HepG2 (cell line): ENCODE measurements at regions not wholly inside any gene's neighbourhood (a gene's known extent, or its start where the extent isn't known, plus 50 kb on each side); places are given as distances from the start of the nearest gene placed in this dataset.

Source experiments
- ATAC-seq: fragments of 200-7000 bp; cut with Tn5 transposase; 3 replicates; pipeline ENCODE4 v1.9.1; 2020; ENCODE audit warnings: mild to moderate bottlenecking, moderate library complexity
- BruUV-seq: library from RNA; stranded (reverse); fragments of 400-500 nt; replicated peaks from 2 replicates; lab custom pipeline; 2021; lab: Mats Ljungman, UMichigan
- CTCF ChIA-PET: fragments of 300-600 bp; formaldehyde crosslinking; extraction: SDS; loops from one replicate; lab custom pipeline; 2021; ENCODE audit warnings: low total read pairs, inconsistent platforms, low intra/inter-chr PET ratio; lab: Yijun Ruan, JAX
- POLR2A ChIA-PET: fragments of 350-600 bp; sonication (Branson Sonifier 250); formaldehyde crosslinking; loops from one replicate; lab custom pipeline; 2020; ENCODE audit warnings: antibody characterized with exemption, inconsistent platforms; lab: Yijun Ruan, JAX
- DNase-seq: peaks from one replicate; pipeline ENCODE4 v3.0.0-alpha.2; 2015; ENCODE audit warnings: low spot score
- FAIRE-seq: peaks from 3 replicates; lab custom pipeline; 2011; peaks lifted over from hg19 to GRCh38; lab: Jason Lieb, UNC
- H2AFZ ChIP-seq: one replicate; pipeline ENCODE4 v1.6.1; 2011; ENCODE audit warnings: low read length, inconsistent platforms
- H3K27ac ChIP-seq: fragments of 300-600 bp; 3 replicates; pipeline ENCODE4 v1.8.0; 2011; ENCODE audit warnings: mixed run types, mild to moderate bottlenecking, mixed read lengths, low read length, inconsistent platforms; ENCODE audit not compliant: insufficient read depth; ENCODE audit errors: extremely low read length
- H3K27me3 ChIP-seq, 2 experiments: fragments of 200-600 bp in 1 of 2; 2 replicates in 1 of 2; 3 replicates in 1 of 2; pipeline versions ENCODE4 v1.6.0 to v1.8.0; 2011; ENCODE audit warnings: low read length in 2 of 2, mild to moderate bottlenecking in 2 of 2, moderate library complexity in 2 of 2, inconsistent platforms in 1 of 2; ENCODE audit not compliant: insufficient read depth in 2 of 2, control insufficient read depth in 1 of 2
- H3K36me3 ChIP-seq, 2 experiments: fragments of 200-600 bp in 1 of 2; replicated peaks in 1 of 2; 2 replicates in 1 of 2; 3 replicates in 1 of 2; pipeline versions ENCODE4 v1.5.1 to v1.8.0; 2011; ENCODE audit warnings: low read length in 2 of 2, inconsistent platforms in 1 of 2; ENCODE audit not compliant: insufficient read depth in 2 of 2, control insufficient read depth in 1 of 2
- H3K4me1 ChIP-seq: 2 replicates; pipeline ENCODE4 v1.5.1; 2012; ENCODE audit warnings: low read length, inconsistent platforms; ENCODE audit not compliant: insufficient read depth
- H3K4me2 ChIP-seq: 2 replicates; pipeline ENCODE4 v1.6.0; 2011; ENCODE audit warnings: low read depth, low read length, inconsistent platforms
- H3K4me3 ChIP-seq, 3 experiments: fragments of 200-600 bp in 1 of 3; sonication (generic), shearing (Covaris generic) in 1 of 3; replicated peaks in 1 of 3; 2 replicates each; pipeline ENCODE4 v1.5.1; 2011 to 2016; ENCODE audit warnings: low read length in 3 of 3, inconsistent platforms in 2 of 3, low read depth in 2 of 3, mild to moderate bottlenecking in 2 of 3, control low read depth in 1 of 3, mixed read lengths in 1 of 3; ENCODE audit not compliant: insufficient read depth in 1 of 3
- H3K79me2 ChIP-seq: one replicate; pipeline ENCODE4 v1.6.1; 2011; ENCODE audit warnings: low read length, inconsistent platforms; ENCODE audit not compliant: insufficient read depth
- H3K9ac ChIP-seq: 2 replicates; pipeline ENCODE4 v1.6.0; 2011; ENCODE audit warnings: mild to moderate bottlenecking, low read depth, low read length, inconsistent platforms; ENCODE audit not compliant: insufficient read depth
- H3K9me3 ChIP-seq: 2 replicates; pipeline ENCODE4 v1.5.1; 2012; ENCODE audit warnings: mild to moderate bottlenecking, low read length
- H4K20me1 ChIP-seq: 2 replicates; pipeline ENCODE4 v1.6.0; 2011; ENCODE audit warnings: inconsistent platforms, mild to moderate bottlenecking, low read length, moderate library complexity; ENCODE audit not compliant: insufficient read depth
- MED13 ChIP-seq: sonication (generic); formaldehyde crosslinking; IDR thresholded peaks from 2 replicates; pipeline ENCODE4 v1.5.0; 2020; ENCODE audit warnings: missing genetic modification reagents
- MIXL1 ChIP-seq: IDR thresholded peaks from 2 replicates; pipeline ENCODE4 v1.6.1; 2016
- NCOA5 ChIP-seq: sonication (generic); formaldehyde crosslinking; IDR thresholded peaks from 2 replicates; pipeline ENCODE4 v1.4.0; 2020; ENCODE audit warnings: missing genetic modification reagents
- PHF8 ChIP-seq: sonication (generic); formaldehyde crosslinking; IDR thresholded peaks from 2 replicates; pipeline ENCODE4 v1.5.0; 2020; ENCODE audit warnings: missing genetic modification reagents
- TCF7L2 ChIP-seq: IDR thresholded peaks from 2 replicates; pipeline ENCODE4 v1.6.1; 2011; ENCODE audit warnings: mild to moderate bottlenecking, low read depth, low read length, moderate library complexity
- TRIM24 ChIP-seq: sonication (generic); formaldehyde crosslinking; IDR thresholded peaks from 2 replicates; pipeline ENCODE4 v1.8.0; 2022; ENCODE audit warnings: mild to moderate bottlenecking, missing genetic modification reagents
- ZNF468 ChIP-seq: sonication (generic); formaldehyde crosslinking; IDR thresholded peaks from 2 replicates; pipeline ENCODE4 v1.8.0; 2022; ENCODE audit warnings: mild to moderate bottlenecking, moderate library complexity, missing genetic modification reagents
- ZSCAN9 ChIP-seq: IDR thresholded peaks from 2 replicates; pipeline ENCODE4 v1.6.1; 2016; ENCODE audit warnings: borderline replicate concordance
- WGBS: methylation state at CpG from one replicate; pipeline ENCODE4 v1.1.6; 2017; ENCODE audit warnings: low lambda C conversion rate; 5-methylcytosine and 5-hydroxymethylcytosine counted together
- in situ Hi-C: cut with HindIII; loops from 2 replicates; pipeline ENCODE4 v1.10.0; 2017; ENCODE audit warnings: low pct_unique_long_range_greater_than_20kb; ENCODE audit not compliant: extremely low pct_ligation_motif_present
- intact Hi-C: fragments of 100-400 bp; cut with micrococcal nuclease; formaldehyde crosslinking; loops from one replicate; pipeline ENCODE4 v1.10.0; 2022; ENCODE audit not compliant: unreplicated experiment
- TF ChIP-seq, protein P1 (sequence below): conservative IDR thresholded peaks from 2 replicates; pipeline ENCODE4 v1.6.1; 2018; ENCODE audit warnings: missing genetic modification reagents
- TF ChIP-seq, protein P2 (sequence below): sonication (generic); formaldehyde crosslinking; IDR thresholded peaks from 2 replicates; pipeline ENCODE4 v1.5.1; 2020; ENCODE audit warnings: missing genetic modification reagents, mild to moderate bottlenecking, borderline replicate concordance
- TF ChIP-seq, protein P3 (sequence below): sonication (generic); formaldehyde crosslinking; IDR thresholded peaks from 2 replicates; pipeline ENCODE4 v1.5.0; 2020; ENCODE audit warnings: mild to moderate bottlenecking, missing genetic modification reagents
- TF ChIP-seq, protein P4 (sequence below): sonication (generic); formaldehyde crosslinking; IDR thresholded peaks from 2 replicates; pipeline ENCODE4 v1.5.0; 2020; ENCODE audit warnings: missing genetic modification reagents
- TF ChIP-seq, protein P5 (sequence below): sonication (generic); formaldehyde crosslinking; IDR thresholded peaks from 2 replicates; pipeline ENCODE4 v1.8.0; 2022; ENCODE audit warnings: missing genetic modification reagents, mild to moderate bottlenecking, moderate library complexity, borderline replicate concordance
- TF ChIP-seq, protein P6 (sequence below): IDR thresholded peaks from 2 replicates; pipeline ENCODE4 v1.6.1; 2016

DNA sequence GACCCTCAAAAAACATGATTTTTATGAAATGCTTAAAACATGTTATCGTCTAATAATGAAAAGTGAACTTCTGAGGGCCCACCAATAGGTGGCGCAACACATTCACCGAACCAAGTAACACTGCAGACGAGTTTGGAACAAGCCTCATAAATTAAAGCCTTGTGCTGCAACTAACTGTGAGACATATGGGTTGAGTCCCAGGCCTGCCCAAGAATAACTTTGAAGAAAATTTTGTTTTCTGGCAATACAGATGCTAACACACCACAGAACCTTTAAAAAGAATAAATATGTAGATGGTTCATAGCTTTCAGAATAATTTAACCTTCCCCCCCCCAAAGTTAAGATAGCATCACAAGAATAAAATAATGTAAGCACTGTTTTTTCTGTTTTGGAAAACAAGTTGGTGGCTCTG is 285.9 kb downstream of the RNF144A start (continued):
- no peak for TF ChIP-seq PHF8 (CRISPR knock-in tag)
- TF ChIP-seq, protein P1, sequence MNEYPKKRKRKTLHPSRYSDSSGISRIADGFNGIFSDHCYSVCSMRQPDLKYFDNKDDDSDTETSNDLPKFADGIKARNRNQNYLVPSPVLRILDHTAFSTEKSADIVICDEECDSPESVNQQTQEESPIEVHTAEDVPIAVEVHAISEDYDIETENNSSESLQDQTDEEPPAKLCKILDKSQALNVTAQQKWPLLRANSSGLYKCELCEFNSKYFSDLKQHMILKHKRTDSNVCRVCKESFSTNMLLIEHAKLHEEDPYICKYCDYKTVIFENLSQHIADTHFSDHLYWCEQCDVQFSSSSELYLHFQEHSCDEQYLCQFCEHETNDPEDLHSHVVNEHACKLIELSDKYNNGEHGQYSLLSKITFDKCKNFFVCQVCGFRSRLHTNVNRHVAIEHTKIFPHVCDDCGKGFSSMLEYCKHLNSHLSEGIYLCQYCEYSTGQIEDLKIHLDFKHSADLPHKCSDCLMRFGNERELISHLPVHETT, result 0 out of 2 replicates have a peak, but pooled peaks have one; percentile 38
- 0 out of 2 replicates have a peak, but pooled peaks have one; percentile 17 for TF ChIP-seq MIXL1 (CRISPR knock-in tag)
- TF ChIP-seq, protein P2, sequence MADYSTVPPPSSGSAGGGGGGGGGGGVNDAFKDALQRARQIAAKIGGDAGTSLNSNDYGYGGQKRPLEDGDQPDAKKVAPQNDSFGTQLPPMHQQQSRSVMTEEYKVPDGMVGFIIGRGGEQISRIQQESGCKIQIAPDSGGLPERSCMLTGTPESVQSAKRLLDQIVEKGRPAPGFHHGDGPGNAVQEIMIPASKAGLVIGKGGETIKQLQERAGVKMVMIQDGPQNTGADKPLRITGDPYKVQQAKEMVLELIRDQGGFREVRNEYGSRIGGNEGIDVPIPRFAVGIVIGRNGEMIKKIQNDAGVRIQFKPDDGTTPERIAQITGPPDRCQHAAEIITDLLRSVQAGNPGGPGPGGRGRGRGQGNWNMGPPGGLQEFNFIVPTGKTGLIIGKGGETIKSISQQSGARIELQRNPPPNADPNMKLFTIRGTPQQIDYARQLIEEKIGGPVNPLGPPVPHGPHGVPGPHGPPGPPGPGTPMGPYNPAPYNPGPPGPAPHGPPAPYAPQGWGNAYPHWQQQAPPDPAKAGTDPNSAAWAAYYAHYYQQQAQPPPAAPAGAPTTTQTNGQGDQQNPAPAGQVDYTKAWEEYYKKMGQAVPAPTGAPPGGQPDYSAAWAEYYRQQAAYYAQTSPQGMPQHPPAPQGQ (CRISPR knock-in tag), result no peak
- peak; percentile 48; the same call in 1 of the 2 replicates for TF ChIP-seq ZSCAN9 (CRISPR knock-in tag)
- TF ChIP-seq, all 625 proteins: peak for 9

DNA sequence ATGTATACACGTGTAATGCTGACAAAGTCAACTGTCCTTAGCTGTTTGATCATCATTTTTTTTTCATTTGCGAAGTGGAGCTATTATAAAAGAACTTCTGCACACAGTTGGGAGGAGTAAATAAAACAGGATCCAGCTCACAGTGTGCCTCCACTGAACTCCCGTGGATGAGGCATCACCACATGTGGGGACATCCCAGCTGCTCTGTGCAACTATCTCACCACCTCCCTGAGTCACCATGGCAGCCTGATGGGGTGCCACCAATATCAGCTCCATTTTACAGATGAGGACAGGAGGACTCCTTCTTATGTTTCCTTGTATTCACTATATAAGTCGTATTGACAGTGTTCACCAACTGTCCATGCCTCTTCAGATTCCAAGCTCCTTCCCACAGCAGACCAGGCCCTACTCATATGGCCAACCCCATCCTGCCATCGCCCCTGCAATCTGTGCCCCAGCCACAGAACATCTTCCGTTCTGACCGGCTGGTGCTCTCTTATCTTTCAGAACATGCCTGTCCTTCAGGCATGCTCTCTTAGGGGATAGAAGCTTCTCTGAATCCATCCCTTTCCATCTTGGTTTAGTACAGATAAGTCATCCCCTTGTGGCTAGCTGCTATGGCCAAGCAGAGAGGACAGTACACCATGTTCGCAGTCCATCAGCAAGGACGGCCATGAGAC is 288.1 kb downstream of the RNF144A start:
- no peak overlapping the region for H3K4me2 ChIP-seq
- WGBS, result 51% methylated on average over 9 of the region's 9 CpGs
- no peaks in the 10 kb centered on the region for H3K36me3 ChIP-seq
- H3K4me1 ChIP-seq, result no peaks in the 10 kb centered on the region
- H2AFZ ChIP-seq, result no peak overlapping the region
- in situ Hi-C loops, result loop anchor here (10.0 kb wide), 1 partner anchor 170 kb away; no protein-coding TSS in a partner anchor
- H3K9ac ChIP-seq, result no peak overlapping the region
- no peaks in the 10 kb centered on the region for H4K20me1 ChIP-seq
- H3K27ac ChIP-seq, result no peak overlapping the region
- FAIRE-seq (no peak), ATAC-seq (no peak), DNase-seq (no peak)
- H3K4me3 ChIP-seq, result no peak overlapping the region
- CTCF ChIA-PET, result no interaction called here
- intact Hi-C loops, result no loop called here
- BruUV-seq, result no TSS peak
- H3K79me2 ChIP-seq, result no peaks in the 10 kb centered on the region
- H3K27me3 ChIP-seq, result no peaks in the 10 kb centered on the region
- H3K9me3 ChIP-seq, result no peaks in the 10 kb centered on the region
- POLR2A ChIA-PET, result no interaction called here
- TF ChIP-seq, protein P3, sequence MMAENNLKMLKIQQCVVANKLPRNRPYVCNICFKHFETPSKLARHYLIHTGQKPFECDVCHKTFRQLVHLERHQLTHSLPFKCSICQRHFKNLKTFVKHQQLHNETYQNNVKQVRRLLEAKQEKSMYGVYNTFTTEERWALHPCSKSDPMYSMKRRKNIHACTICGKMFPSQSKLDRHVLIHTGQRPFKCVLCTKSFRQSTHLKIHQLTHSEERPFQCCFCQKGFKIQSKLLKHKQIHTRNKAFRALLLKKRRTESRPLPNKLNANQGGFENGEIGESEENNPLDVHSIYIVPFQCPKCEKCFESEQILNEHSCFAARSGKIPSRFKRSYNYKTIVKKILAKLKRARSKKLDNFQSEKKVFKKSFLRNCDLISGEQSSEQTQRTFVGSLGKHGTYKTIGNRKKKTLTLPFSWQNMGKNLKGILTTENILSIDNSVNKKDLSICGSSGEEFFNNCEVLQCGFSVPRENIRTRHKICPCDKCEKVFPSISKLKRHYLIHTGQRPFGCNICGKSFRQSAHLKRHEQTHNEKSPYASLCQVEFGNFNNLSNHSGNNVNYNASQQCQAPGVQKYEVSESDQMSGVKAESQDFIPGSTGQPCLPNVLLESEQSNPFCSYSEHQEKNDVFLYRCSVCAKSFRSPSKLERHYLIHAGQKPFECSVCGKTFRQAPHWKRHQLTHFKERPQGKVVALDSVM (CRISPR knock-in tag), result no peak
- TF ChIP-seq MED13 (CRISPR knock-in tag), result no peak
- TF ChIP-seq, protein P4, sequence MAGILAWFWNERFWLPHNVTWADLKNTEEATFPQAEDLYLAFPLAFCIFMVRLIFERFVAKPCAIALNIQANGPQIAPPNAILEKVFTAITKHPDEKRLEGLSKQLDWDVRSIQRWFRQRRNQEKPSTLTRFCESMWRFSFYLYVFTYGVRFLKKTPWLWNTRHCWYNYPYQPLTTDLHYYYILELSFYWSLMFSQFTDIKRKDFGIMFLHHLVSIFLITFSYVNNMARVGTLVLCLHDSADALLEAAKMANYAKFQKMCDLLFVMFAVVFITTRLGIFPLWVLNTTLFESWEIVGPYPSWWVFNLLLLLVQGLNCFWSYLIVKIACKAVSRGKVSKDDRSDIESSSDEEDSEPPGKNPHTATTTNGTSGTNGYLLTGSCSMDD, result no peak
- TF ChIP-seq ZNF468 (CRISPR knock-in tag), result no peak
- no peak for TF ChIP-seq TRIM24 (CRISPR knock-in tag)
- TF ChIP-seq, protein P5, sequence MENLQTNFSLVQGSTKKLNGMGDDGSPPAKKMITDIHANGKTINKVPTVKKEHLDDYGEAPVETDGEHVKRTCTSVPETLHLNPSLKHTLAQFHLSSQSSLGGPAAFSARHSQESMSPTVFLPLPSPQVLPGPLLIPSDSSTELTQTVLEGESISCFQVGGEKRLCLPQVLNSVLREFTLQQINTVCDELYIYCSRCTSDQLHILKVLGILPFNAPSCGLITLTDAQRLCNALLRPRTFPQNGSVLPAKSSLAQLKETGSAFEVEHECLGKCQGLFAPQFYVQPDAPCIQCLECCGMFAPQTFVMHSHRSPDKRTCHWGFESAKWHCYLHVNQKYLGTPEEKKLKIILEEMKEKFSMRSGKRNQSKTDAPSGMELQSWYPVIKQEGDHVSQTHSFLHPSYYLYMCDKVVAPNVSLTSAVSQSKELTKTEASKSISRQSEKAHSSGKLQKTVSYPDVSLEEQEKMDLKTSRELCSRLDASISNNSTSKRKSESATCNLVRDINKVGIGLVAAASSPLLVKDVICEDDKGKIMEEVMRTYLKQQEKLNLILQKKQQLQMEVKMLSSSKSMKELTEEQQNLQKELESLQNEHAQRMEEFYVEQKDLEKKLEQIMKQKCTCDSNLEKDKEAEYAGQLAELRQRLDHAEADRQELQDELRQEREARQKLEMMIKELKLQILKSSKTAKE (CRISPR knock-in tag), result no peak
- no peak for TF ChIP-seq NCOA5
- TF ChIP-seq, protein P6, sequence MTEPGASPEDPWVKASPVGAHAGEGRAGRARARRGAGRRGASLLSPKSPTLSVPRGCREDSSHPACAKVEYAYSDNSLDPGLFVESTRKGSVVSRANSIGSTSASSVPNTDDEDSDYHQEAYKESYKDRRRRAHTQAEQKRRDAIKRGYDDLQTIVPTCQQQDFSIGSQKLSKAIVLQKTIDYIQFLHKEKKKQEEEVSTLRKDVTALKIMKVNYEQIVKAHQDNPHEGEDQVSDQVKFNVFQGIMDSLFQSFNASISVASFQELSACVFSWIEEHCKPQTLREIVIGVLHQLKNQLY (CRISPR knock-in tag), result no peak
- TF ChIP-seq TCF7L2, result no peak
